NCI-H82 (cell line): ENCODE measurements at regions not wholly inside any gene's neighbourhood (a gene's known extent, or its start where the extent isn't known, plus 50 kb on each side); places are given as distances from the start of the nearest gene placed in this dataset.
"Not testable (repeated sequence)": the region's sequence is repeated elsewhere in the genome, so short reads cannot be mapped to it uniquely, and the experiment has no call there.

Experiments
- DNase-seq: peaks from one replicate; lab custom pipeline; 2025; lab: John Stamatoyannopoulos, UW

DNA sequence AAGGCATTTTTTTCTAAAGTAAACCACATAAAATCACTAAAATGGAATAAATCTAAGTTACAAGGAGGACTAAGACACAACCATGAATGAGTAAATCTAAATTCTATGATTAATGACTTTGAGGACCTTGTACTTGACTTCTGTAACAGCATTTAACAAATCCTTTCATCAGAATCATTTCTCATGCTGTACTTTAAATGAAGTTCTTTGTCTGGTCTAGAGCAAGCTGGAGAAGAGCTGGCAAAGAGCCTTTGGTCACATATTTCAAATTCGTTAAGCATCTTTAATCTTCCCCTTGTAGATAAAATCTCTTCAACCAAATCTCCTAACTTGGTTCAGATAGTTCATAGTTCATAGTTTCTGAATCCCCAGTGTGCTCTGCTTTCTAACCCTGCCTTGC lies 405.4 kb downstream of the PTPRC start:
- DNase-seq: no peak

DNA sequence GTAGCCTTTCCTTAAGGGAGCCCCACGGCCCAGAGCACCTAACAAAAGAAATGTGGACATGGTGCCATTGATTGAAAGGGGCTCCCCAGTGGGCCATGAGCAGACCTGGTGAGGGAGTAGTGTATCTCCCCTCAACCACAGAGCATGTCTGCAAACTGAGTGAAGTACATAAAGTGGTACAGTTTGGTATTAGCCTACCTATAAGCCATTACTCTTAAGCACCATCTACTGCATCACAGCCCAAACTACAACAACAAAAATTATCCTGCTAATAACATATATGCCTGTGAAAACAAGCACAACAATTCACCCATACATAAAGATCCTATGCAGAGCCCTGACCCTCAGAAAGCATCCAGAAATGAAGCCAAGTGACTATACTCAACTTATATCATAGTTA lies 407.8 kb downstream of the PTPRC start:
- DNase-seq: no peak

DNA sequence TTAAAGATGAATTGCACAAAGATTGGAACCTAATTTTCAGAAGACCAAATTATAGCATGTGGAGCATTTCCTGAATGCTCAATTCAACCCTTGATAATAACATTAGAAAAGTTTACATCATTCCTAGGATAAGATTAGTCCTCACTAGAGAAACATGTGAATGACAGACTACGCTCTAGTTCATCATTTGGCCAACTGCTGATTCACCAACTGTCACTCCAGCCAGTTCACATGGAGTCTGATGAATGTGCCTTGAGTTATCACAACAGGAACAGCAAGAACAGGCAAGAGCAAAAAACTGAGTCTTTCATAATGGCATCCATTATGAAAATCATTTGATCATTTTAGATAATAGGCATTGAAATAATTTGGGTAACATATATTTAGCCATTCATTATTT lies 415.9 kb downstream of the PTPRC start:
- DNase-seq: no peak

DNA sequence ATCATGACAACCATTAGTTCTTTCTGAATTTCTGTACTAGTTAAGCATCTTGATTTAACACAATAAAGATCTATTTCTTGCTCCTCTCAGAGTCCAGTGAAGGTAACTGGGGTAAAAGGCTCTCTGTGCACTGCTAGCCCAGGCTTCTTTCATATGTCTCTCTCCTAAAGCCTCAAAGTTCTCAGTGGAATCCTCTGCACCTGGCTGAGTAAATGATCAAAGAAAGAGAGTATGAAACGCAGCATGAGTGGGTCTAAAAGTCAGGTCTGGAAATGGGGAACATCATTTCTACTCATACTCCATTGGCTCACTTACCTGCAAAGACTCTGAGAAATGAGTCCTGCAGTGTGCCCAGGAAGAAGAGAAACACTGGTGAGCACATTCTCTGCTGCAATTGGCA lies 418.5 kb downstream of the PTPRC start:
- DNase-seq: no peak

DNA sequence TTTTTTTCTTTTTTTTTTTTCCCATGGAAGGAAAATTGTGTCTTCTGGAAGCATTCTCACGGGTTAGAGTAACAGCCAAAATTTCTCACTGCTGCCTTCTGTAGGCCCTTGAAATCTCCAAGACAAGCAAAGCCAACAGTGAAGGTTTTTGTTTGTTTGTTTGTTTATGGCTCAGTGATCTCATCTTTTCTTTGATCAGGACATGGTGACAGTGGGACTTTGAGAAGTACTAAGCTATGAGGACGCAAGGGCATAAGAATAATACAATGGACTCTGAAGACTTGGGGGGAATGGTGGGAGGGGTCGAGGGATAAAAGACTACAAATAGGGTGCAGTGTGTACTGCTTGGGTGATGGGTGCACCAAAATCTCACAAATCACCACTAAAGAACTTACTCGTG lies 419.4 kb downstream of the PTPRC start:
- no peak for DNase-seq

DNA sequence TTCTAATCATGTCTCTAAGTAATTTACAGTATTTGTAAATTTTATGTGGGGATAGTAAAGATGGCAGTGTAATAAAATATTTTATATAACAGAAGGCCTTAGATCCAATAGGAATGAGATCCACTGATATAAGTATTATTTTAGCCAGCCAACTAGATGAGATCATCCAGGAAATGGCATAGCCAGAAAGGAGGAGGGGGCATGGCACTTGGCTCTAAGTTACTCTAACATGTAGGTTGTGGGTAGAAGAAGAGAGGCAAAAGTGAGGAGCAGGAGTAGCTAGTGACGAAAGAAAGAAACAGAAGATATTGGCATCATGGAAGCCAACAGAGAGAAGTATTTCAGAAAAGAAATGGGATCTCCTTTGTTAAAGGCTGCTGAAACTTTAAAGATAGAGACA lies 426.1 kb downstream of the PTPRC start:
- no peak for DNase-seq

DNA sequence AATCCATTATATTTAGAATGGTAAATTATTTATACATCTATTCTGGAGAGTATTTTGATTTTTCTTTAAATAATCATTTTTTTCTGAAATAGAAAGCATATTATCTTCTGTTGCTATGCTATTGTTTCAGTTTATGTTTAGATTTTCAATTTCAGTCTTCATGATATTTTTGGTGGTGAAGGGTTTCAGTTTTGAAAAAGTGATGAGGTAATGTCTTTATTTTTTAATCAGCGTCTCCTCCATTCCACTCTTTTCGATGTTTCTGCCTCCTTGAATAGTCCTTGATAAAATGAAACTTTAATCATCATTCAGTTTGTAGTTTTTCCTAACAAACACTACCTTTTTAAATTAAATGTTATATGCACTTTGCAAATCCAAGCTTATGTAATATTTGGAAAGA lies 428.6 kb downstream of the PTPRC start:
- no peak for DNase-seq

DNA sequence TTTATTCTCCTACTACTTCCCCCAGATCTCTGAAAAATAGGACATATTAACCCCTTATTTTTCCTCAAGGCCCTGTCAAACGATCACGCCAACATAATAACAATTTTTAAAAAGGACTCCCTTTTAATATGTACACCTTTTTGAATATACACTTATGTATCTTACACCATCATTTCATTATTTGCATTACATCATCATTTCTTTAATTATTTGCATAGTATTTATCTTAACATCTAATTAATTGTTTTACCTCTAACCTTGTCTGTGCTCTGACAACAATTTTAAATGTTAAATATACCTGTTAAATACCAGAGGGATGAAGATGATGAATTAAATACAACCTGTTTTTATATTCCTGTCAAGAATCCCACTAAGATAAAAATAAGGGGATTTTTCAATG lies 432.2 kb downstream of the PTPRC start:
- no peak for DNase-seq

DNA sequence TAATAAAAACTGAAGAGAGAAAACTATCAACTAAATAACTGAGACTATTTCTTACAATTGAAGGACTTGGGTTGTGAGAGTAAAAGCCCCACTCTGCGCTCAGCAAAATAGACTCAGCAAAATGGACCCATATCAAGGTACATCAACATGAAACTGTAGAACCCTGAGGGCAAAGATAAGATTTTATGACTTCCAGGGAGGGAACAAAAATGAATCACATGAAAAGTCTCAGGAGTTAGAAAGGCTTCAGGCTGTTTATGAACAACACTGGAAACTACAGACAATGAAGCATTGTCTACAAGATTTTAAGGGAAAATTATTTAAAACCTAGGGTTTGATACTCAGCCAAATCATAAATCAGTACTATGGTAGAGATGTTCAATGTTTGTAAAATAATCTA lies 434.3 kb downstream of the PTPRC start:
- DNase-seq: no peak

DNA sequence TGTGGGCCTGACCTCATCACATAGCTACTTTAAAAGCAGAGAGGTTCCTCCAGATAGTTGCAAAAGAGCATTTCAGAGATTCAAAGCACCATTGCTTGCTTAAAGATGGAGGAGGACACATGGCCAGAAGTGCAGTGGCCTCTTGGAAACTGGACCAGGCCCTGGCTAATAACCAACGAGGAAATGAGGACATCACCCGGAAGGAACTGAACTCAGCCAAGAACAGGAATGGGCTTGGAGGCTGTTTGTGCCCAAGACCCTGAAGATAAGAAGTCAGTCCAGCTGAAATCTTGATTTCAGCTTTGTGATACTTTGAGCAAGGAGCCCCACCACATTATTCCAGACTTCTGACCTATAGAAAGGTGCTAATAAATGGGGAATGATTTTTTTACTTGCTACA lies 437.0 kb downstream of the PTPRC start:
- no peak for DNase-seq

DNA sequence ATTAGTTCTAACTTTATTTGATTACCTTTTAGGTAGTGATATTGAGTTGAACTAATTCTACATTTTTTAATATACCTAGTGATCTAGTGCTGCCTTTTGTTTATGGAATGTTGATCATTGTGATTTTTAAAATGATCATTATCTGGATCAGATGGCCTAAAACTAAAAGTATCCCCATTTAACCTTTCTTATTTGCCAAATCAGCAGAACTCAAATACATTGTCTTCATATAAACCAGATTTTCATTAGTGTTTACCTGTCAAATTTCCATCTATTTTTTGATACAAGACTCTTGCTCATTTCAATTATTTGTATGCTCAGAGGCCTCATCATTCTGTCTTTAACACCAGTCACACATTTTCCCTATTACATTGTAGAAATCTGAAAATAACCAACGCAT lies 441.2 kb downstream of the PTPRC start:
- no peak for DNase-seq

DNA sequence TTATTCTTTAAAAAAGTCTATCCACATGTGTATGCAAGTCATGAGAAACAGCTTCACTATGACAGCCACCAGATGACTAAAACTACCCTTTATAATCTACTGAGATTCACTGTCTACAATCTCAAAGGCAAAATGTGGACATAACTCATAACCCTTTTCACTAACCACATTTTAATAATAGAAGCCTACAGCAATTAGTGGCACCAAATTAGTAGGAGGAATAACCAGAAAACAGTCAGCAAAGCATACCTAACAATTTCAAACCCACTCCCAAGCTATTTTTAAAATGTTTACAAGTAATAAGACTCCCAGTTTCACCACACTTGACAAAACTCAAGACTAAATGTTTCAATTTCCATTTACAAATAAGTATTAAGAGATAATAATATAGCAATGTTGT lies 442.9 kb downstream of the PTPRC start:
- DNase-seq: no peak

DNA sequence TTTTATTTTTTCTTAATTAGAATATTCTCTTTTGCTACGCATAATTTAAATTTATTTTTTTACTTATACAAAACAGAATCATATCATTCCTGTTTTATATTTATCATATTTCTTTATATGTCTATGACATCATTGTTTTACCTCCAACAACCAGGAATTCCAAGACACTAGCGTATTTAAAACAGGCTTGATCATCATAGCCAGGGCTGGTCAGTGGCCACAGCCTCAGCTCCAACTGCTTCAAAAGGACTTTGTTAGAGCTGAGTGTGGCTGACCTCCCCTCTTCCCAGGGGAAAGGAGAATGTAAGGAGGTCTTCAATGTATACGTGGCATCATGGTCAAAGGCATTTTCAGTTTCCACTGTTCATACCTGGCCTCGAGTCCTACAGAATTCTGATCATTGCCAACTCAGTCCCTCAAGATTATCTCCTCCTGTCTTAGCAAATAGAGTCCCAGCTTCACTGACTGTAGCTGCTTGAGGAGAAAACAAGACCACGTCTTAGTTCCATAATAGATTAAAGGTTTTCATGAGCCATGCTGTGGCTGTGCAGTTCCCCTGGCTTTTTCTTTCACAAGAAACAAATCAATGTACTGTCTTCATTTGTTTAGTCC lies 444.0 kb downstream of the PTPRC start:
- no peak for DNase-seq

DNA sequence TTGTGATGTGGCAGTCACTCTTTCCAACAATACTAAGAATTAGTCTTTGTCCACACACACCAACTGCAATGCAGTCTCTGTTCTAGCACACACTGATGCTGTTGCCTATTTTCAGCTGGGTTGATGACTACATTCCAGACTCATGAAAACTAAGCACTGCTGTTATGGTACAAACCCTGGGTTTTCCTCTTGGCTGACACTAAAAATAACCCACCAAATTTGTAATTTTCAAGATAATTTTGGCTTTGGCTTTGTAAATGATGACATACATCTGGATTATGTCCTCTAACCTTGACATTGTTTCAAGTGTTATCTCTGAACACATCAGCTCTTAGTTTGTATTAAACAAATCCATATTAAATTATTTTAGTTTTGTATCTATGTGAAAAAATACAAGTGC lies 444.8 kb downstream of the PTPRC start:
- DNase-seq: no peak

DNA sequence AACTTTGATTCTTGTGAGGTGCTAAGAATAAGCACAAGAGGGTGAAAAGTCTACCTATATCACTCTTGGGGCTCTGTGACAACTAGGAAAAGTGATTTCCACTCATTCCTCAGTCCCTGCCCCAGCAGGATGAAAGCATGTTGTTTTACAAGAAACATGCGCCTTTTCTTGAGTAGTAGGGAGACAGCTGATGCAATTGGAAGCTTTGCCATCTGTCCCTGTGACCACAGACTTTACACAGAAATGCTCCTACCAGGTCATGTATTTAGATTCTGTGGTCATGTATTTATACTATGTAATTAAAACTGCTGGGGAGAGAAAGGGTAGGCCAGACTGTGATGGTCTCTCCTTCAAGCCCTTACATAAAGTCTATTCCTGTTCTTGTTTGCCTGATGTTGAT lies 445.5 kb downstream of the PTPRC start:
- DNase-seq: peak; percentile 30

DNA sequence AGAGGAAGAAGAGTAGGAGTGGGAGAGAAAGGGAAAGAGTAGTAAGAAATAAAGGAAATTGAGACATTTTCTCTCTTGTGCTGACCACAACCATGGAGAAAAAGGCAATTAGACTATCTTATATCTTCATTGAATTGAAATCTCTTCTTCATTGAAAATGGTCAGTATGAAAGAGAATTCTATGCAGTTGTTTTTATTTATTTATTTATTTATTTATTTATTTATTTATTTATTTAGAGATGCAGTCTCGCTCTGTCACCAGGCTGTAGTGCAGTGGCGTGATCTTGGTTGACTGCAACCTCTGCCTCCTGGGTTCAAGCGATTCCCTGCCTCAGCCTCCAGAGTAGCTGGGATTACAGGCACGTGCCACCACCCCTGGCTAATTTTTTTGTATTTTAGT lies 447.1 kb downstream of the PTPRC start:
- DNase-seq: no peak

DNA sequence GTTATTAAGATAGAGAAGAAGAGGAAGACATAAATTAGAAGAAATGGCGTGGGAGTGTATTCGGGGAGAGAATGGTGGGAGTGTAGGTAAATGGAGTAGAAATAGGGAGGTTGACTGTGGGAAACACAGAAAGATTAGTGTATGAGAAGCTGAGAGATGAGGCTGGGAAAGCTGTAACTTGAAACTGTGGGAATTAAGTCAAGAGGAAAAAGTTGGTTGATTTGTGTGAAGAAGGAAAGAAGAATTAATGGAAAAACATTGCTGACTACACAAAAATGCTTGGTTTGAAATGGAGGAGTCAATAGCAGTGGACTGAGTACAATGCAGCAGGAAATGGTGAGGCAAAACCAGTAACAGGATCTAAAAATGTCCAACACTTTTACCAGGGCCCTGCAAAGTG lies 448.3 kb downstream of the PTPRC start:
- no peak for DNase-seq

DNA sequence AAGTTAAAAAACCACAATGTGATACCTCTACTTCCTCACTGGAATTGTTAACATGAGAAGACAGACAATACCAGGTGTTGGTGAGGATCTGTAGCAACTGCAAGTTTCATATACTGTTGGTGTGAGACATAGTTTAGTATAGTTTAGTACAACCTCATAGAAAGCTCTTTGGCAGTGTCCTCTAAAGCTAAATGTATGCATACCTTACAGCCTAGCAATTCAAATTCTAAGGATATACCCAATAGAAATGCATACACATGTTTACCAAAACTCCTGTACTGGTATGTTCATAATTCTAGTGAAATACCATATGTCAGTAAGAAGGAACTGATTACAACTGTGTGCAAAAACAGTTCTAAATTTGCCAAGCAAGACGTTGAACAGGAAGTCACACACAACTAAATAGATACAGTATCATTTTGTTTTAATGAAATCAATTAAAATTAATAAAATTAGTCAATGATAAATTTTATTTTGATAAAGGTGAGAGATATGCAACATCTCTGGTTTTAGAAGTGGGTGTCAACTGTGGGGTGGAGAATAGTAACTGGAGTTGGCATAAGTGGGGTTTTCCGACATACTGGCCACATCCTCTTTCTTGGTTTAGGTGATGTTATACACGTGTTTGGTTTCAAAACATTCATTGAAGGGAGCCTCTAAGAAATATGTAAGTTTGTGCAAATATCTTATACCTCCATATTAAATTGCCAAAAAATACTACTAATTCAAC lies 450.7 kb downstream of the PTPRC start:
- DNase-seq: no peak

DNA sequence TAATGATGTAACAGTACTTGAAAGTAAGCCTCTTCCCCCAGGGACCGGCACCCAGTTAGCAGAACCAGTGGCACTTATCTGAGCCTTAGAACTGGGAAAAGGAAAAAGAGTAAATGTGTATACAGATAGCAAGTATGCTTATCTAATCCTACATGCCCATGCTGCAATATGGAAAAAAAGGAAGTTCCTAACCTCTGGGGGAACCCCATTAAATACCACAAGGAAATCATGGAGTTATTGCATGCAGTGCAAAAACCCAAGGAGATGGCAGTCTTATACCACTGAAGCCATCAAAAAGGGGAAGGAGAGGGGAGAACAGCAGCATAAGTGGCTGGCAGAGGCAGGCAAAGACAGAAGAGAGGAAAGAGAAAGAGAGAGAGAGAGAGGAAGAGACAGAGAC lies 456.8 kb downstream of the PTPRC start:
- DNase-seq: not testable (repeated sequence)

DNA sequence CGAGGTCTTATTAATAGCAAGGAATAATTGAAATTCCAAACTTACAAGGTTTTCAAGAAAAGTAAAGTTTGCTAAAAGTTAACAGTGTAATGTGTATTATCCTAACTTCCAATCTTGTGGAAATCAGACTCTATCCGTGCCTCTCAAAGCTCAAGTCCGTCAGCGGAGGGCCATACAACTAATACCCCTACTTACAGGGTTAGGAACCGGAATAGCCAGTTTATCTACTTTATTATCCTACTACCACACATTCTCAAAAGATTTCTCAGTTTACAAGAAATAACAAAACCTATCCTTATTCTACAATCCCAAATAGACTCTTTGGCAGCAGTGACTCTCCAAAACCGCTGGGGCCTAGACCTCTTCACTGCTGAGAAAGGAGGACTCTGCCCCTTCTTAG lies 457.8 kb downstream of the PTPRC start:
- DNase-seq: no peak

DNA sequence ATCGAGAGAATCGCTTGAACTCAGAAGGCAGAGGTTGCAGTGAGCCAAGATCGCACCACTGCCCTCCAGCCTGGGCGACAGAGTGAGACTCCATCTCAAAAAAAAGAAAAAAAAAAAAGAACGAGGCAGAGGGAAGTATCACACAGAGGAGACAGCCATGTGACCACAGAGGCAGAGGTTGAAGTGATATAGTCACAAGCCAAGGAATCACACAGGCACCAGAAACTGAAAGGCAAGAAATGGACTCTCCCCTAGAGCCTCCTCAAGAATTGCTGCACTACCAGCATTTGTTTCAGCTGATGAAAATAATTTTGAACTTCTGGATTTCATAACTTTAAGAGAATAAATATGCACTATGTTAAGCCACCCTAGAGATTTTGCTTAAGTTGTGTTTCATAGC lies 459.6 kb downstream of the PTPRC start:
- no peak for DNase-seq

DNA sequence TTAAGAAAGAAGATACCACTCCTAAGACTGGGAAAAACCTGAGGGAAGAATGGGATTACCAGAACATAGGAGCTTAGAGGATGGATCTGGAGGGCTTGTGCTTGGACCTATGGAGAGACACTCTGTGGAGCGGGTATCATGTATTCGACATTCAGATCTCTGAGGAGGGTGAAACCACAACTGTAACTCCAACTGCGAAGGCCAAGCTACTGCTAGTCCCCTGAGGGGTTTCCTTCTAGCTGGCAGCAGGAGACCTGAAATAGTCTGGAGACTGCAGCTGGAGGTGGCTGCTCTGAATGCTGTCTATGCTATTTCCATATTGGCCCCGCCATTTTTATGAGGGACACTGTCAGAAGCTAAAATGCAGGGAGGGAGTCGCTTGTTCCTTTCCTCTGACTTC lies 462.3 kb downstream of the PTPRC start:
- no peak for DNase-seq

DNA sequence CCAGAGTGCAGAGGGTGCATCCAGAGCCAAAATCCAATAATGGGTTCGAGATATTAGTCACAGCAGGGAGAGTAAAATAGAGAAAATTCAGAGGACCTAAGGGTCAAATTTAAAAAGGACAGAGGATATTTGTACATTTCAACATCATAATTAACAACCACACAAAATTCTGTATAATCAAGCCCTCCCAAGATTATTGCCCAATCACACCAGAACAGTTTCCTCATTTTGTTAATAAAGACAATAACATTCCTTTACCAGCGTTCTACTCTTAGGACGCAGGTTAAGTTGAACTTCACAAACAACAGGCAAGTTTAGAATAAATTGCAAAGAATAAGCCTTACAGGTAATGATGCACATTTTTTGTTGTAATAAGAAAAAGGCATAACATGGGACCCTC lies 462.8 kb downstream of the PTPRC start:
- DNase-seq: no peak

DNA sequence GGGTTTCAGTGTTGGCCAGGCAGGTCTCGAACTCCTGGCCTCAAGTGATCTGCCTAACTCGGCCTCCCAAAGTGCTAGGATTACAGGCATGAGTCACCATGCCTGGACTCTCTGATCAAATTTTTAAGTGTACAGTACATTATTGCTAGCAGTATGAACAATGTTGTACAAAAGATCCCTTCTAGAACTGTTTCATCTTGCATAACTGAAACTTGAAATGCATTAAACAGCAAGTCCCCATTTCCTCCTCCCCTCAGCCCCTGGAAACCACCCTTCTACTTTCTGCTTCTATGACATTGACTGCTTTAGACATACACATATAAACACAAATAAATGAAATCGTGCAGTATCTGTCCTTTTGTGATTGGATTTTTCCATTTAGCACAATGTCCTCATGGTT lies 463.4 kb downstream of the PTPRC start:
- DNase-seq: no peak
